ENCODE measurements at regions not wholly inside any gene's neighbourhood (a gene's known extent, or its start where the extent isn't known, plus 50 kb on each side); places are given as distances from the start of the nearest gene placed in this dataset.

GRCh38 chr11:70530629-70531185, 132.4 kb downstream of the CTTN start:
- TF ChIP-seq, protein P1, sequence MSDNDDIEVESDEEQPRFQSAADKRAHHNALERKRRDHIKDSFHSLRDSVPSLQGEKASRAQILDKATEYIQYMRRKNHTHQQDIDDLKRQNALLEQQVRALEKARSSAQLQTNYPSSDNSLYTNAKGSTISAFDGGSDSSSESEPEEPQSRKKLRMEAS (IDR thresholded peaks at IDR 0.05) = no peak
- TF ChIP-seq, protein P2, sequence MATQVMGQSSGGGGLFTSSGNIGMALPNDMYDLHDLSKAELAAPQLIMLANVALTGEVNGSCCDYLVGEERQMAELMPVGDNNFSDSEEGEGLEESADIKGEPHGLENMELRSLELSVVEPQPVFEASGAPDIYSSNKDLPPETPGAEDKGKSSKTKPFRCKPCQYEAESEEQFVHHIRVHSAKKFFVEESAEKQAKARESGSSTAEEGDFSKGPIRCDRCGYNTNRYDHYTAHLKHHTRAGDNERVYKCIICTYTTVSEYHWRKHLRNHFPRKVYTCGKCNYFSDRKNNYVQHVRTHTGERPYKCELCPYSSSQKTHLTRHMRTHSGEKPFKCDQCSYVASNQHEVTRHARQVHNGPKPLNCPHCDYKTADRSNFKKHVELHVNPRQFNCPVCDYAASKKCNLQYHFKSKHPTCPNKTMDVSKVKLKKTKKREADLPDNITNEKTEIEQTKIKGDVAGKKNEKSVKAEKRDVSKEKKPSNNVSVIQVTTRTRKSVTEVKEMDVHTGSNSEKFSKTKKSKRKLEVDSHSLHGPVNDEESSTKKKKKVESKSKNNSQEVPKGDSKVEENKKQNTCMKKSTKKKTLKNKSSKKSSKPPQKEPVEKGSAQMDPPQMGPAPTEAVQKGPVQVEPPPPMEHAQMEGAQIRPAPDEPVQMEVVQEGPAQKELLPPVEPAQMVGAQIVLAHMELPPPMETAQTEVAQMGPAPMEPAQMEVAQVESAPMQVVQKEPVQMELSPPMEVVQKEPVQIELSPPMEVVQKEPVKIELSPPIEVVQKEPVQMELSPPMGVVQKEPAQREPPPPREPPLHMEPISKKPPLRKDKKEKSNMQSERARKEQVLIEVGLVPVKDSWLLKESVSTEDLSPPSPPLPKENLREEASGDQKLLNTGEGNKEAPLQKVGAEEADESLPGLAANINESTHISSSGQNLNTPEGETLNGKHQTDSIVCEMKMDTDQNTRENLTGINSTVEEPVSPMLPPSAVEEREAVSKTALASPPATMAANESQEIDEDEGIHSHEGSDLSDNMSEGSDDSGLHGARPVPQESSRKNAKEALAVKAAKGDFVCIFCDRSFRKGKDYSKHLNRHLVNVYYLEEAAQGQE (IDR thresholded peaks at IDR 0.05) = no peak
- TF ChIP-seq, protein P3, sequence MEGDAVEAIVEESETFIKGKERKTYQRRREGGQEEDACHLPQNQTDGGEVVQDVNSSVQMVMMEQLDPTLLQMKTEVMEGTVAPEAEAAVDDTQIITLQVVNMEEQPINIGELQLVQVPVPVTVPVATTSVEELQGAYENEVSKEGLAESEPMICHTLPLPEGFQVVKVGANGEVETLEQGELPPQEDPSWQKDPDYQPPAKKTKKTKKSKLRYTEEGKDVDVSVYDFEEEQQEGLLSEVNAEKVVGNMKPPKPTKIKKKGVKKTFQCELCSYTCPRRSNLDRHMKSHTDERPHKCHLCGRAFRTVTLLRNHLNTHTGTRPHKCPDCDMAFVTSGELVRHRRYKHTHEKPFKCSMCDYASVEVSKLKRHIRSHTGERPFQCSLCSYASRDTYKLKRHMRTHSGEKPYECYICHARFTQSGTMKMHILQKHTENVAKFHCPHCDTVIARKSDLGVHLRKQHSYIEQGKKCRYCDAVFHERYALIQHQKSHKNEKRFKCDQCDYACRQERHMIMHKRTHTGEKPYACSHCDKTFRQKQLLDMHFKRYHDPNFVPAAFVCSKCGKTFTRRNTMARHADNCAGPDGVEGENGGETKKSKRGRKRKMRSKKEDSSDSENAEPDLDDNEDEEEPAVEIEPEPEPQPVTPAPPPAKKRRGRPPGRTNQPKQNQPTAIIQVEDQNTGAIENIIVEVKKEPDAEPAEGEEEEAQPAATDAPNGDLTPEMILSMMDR (IDR thresholded peaks at IDR 0.05; ENCODE audit: low read depth, low read length, missing input control) = no peak
- TF ChIP-seq TAF1 (conservative IDR thresholded peaks at IDR 0.05) = no peak
- TF ChIP-seq RXRA (IDR thresholded peaks at IDR 0.05) = no peak

Measured in liver (tissue), 3 donors.